ENCODE measurements at regions not wholly inside any gene's neighbourhood (a gene's known extent, or its start where the extent isn't known, plus 50 kb on each side); places are given as distances from the start of the nearest gene placed in this dataset.

GRCh38 chr2:45134014-45134413 lies 124.8 kb upstream of the SIX2 start:
- DNase-seq = no peak

GRCh38 chr2:45132551-45132950 lies 123.3 kb upstream of the SIX2 start:
- DNase-seq = no peak

GRCh38 chr2:45131587-45131986 lies 122.3 kb upstream of the SIX2 start:
- no peak for DNase-seq

GRCh38 chr2:45130736-45131135 lies 121.5 kb upstream of the SIX2 start:
- DNase-seq = no peak

GRCh38 chr2:45128580-45128997 lies 119.3 kb upstream of the SIX2 start:
- no peak for DNase-seq

GRCh38 chr2:45127891-45128290 lies 118.6 kb upstream of the SIX2 start:
- no peak for DNase-seq

- no peak for DNase-seq
These were observed 118.1 kb upstream of the SIX2 start for GRCh38 chr2:45127321-45127720.

GRCh38 chr2:45125232-45125631 lies 116.0 kb upstream of the SIX2 start:
- DNase-seq = no peak

- DNase-seq = no peak
These were observed 115.2 kb upstream of the SIX2 start for GRCh38 chr2:45124456-45124855.

GRCh38 chr2:45123521-45124191 lies 114.4 kb upstream of the SIX2 start:
- no peak for DNase-seq

GRCh38 chr2:45123065-45123464 lies 113.8 kb upstream of the SIX2 start:
- DNase-seq = no peak

GRCh38 chr2:45121236-45121927 lies 112.1 kb upstream of the SIX2 start:
- no peak for DNase-seq

GRCh38 chr2:45120546-45120945 lies 111.3 kb upstream of the SIX2 start:
- no peak for DNase-seq

GRCh38 chr2:45119855-45120254 lies 110.6 kb upstream of the SIX2 start:
- no peak for DNase-seq

- DNase-seq = no peak
These were observed 109.8 kb upstream of the SIX2 start for GRCh38 chr2:45119038-45119437.

GRCh38 chr2:45117383-45117782 lies 108.1 kb upstream of the SIX2 start:
- DNase-seq = no peak

- no peak for DNase-seq
These were observed 105.9 kb upstream of the SIX2 start for GRCh38 chr2:45115181-45115580.

- DNase-seq = no peak
These were observed 105.1 kb upstream of the SIX2 start for GRCh38 chr2:45114221-45114955.

GRCh38 chr2:45112750-45113149 lies 103.5 kb upstream of the SIX2 start:
- no peak for DNase-seq

- DNase-seq = no peak
These were observed 95.9 kb upstream of the SIX2 start for GRCh38 chr2:45105050-45105582.

GRCh38 chr2:45104429-45104828 lies 95.2 kb upstream of the SIX2 start:
- no peak for DNase-seq

GRCh38 chr2:45103351-45104345 lies 94.4 kb upstream of the SIX2 start:
- no peak for DNase-seq
